NOMO-1 (cell line): ENCODE measurements at regions not wholly inside any gene's neighbourhood (a gene's known extent, or its start where the extent isn't known, plus 50 kb on each side); places are given as distances from the start of the nearest gene placed in this dataset.
"Not testable (repeated sequence)": the region's sequence is repeated elsewhere in the genome, so short reads cannot be mapped to it uniquely, and the experiment has no call there.

ENCODE experiments used
- DNase-seq, 2 experiments: peaks; one replicate each; lab custom pipeline; 2025; ENCODE audit not compliant: unreplicated experiment in 2 of 2; lab: John Stamatoyannopoulos, UW

- no peak for DNase-seq
These were observed 195.6 kb downstream of the TBC1D2B start for GRCh38 chr15:77881950-77882349.

GRCh38 chr15:77881535-77881934 lies 196.0 kb downstream of the TBC1D2B start:
- DNase-seq = not testable (repeated sequence)

GRCh38 chr15:77879466-77879865 lies 198.0 kb downstream of the TBC1D2B start:
- DNase-seq = not testable (repeated sequence)

GRCh38 chr15:77877869-77878577 lies 199.5 kb downstream of the TBC1D2B start:
- DNase-seq = no peak

GRCh38 chr15:77876107-77876820 lies 201.2 kb downstream of the TBC1D2B start:
- DNase-seq = not testable (repeated sequence)

GRCh38 chr15:77875066-77875721 lies 202.3 kb downstream of the TBC1D2B start:
- peak; percentile 37 to 47 for DNase-seq

GRCh38 chr15:77874063-77874462 lies 203.4 kb downstream of the TBC1D2B start:
- DNase-seq = no peak

GRCh38 chr15:77872521-77873425 lies 204.7 kb downstream of the TBC1D2B start:
- DNase-seq = not testable (repeated sequence)

GRCh38 chr15:77871852-77872371 lies 205.6 kb downstream of the TBC1D2B start:
- no peak for DNase-seq

- DNase-seq = peak; percentile 40 to 42
These were observed 207.1 kb downstream of the TBC1D2B start for GRCh38 chr15:77870195-77871065.

- no peak for DNase-seq
These were observed 208.3 kb downstream of the TBC1D2B start for GRCh38 chr15:77869021-77869895.

GRCh38 chr15:77868048-77868629 lies 209.4 kb downstream of the TBC1D2B start:
- DNase-seq = not testable (repeated sequence)

GRCh38 chr15:77867266-77868047 lies 210.1 kb downstream of the TBC1D2B start:
- DNase-seq = no peak

GRCh38 chr15:77866596-77867125 lies 210.8 kb downstream of the TBC1D2B start:
- no peak for DNase-seq

GRCh38 chr15:77866186-77866585 lies 211.3 kb downstream of the TBC1D2B start:
- DNase-seq = no peak

- DNase-seq = no peak
These were observed 211.8 kb downstream of the TBC1D2B start for GRCh38 chr15:77865701-77866100.

GRCh38 chr15:77865106-77865610 lies 212.4 kb downstream of the TBC1D2B start:
- DNase-seq = no peak
